Loucy (cell line): ENCODE measurements at regions not wholly inside any gene's neighbourhood (a gene's known extent, or its start where the extent isn't known, plus 50 kb on each side); places are given as distances from the start of the nearest gene placed in this dataset.
"Not testable (repeated sequence)": the region's sequence is repeated elsewhere in the genome, so short reads cannot be mapped to it uniquely, and the experiment has no call there.

Experiments used
- H2AFZ ChIP-seq: fragments of 200-600 bp; sonication (generic); 2 replicates; pipeline ENCODE4 v1.6.0; 2016; ENCODE audit warnings: antibody characterized with exemption, mild to moderate bottlenecking, low read length, moderate library complexity
- H3F3A ChIP-seq: fragments of 200-600 bp; 2 replicates; pipeline ENCODE4 v1.6.0; 2016; ENCODE audit warnings: antibody characterized with exemption, low read depth, mild to moderate bottlenecking
- H3K27me3 ChIP-seq: fragments of 200-600 bp; sonication (generic); 2 replicates; pipeline ENCODE4 v1.6.1; 2014; ENCODE audit warnings: low read length, mild to moderate bottlenecking; ENCODE audit not compliant: insufficient read depth, poor library complexity, severe bottlenecking
- H3K36me3 ChIP-seq: fragments of 200-600 bp; sonication (generic); 2 replicates; pipeline ENCODE4 v1.6.1; 2016; ENCODE audit warnings: low read length; ENCODE audit not compliant: insufficient read depth
- H3K4me1 ChIP-seq: fragments of 200-600 bp; sonication (generic); 2 replicates; pipeline ENCODE4 v1.5.1; 2014; ENCODE audit warnings: low read length, mild to moderate bottlenecking; ENCODE audit not compliant: insufficient read depth, poor library complexity, severe bottlenecking
- H3K4me2 ChIP-seq: fragments of 200-600 bp; sonication (generic); 2 replicates; pipeline ENCODE4 v1.6.0; 2014; ENCODE audit warnings: antibody characterized with exemption, low read length, low read depth, mild to moderate bottlenecking; ENCODE audit not compliant: poor library complexity, severe bottlenecking
- H3K4me3 ChIP-seq: fragments of 200-600 bp; sonication (generic); 2 replicates; pipeline ENCODE4 v1.5.1; 2014; ENCODE audit warnings: low read length, mild to moderate bottlenecking, mixed read lengths; ENCODE audit not compliant: poor library complexity, severe bottlenecking
- H3K79me2 ChIP-seq: fragments of 200-600 bp; sonication (generic); 2 replicates; pipeline ENCODE4 v1.6.1; 2014; ENCODE audit warnings: low read length; ENCODE audit not compliant: insufficient read depth
- H3K9ac ChIP-seq: fragments of 200-600 bp; sonication (generic); 2 replicates; pipeline ENCODE4 v1.6.0; 2014; ENCODE audit warnings: mild to moderate bottlenecking, low read depth, low read length, moderate library complexity; ENCODE audit not compliant: poor library complexity, severe bottlenecking
- H3K9me2 ChIP-seq: fragments of 200-600 bp; sonication (generic); replicated peaks from 2 replicates; pipeline ENCODE4 v1.6.1; 2016; ENCODE audit warnings: low read depth, low read length, mixed read lengths
- H3K9me3 ChIP-seq: fragments of 200-600 bp; sonication (generic); 2 replicates; pipeline ENCODE4 v1.6.1; 2014; ENCODE audit warnings: mild to moderate bottlenecking, antibody characterized with exemption, low read length, low read depth; ENCODE audit not compliant: insufficient read depth
- H4K20me1 ChIP-seq: fragments of 200-600 bp; sonication (generic); 2 replicates; pipeline ENCODE4 v1.6.0; 2014; ENCODE audit warnings: antibody characterized with exemption, low read length, mild to moderate bottlenecking; ENCODE audit not compliant: insufficient read depth, poor library complexity, severe bottlenecking
- CTCF ChIP-seq: fragments of 200-600 bp; sonication (generic); conservative IDR thresholded peaks from 2 replicates; pipeline ENCODE4 v1.5.1; 2014; ENCODE audit warnings: mild to moderate bottlenecking, antibody characterized with exemption, low read length
- EZH2phosphoT487 ChIP-seq: fragments of 200-600 bp; IDR thresholded peaks from 2 replicates; pipeline ENCODE4 v1.6.1; 2018; ENCODE audit warnings: antibody characterized with exemption, mild to moderate bottlenecking, moderate library complexity, borderline replicate concordance

DNA sequence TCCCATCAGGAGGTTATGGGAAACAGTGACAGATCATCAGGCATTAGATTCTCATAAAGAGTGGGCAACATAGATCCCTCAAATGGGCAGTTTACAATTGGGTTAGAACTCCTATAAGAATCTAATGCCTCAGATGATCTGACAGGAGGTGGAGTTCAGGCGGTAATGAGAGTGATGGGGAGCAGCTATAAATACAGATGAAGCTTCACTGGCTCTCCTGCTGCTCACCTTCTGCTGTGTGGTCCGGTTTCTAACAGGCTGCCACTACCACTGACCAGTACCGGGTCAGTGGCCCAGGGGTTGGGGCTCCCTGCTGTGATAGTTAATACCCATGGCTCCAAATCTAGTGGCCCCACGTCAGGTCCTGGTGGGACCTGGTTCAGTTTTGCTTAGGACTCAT lies 135.7 kb downstream of the OR2B2 start:
- H3K4me2 ChIP-seq, result no peak overlapping the region
- H3F3A ChIP-seq, result no peaks in the 10 kb centered on the region
- no peaks in the 10 kb centered on the region for H3K27me3 ChIP-seq
- peaks cover 5% of the 10 kb centered on the region for H3K4me1 ChIP-seq
- no peaks in the 10 kb centered on the region for H3K36me3 ChIP-seq
- H3K9me2 ChIP-seq, result no peaks in the 10 kb centered on the region
- no peak for TF ChIP-seq EZH2phosphoT487
- no peak for TF ChIP-seq CTCF
- H4K20me1 ChIP-seq, result no peaks in the 10 kb centered on the region
- no peak overlapping the region for H2AFZ ChIP-seq
- H3K79me2 ChIP-seq, result no peaks in the 10 kb centered on the region
- H3K4me3 ChIP-seq, result no peak overlapping the region
- H3K9me3 ChIP-seq, result no peaks in the 10 kb centered on the region
- H3K9ac ChIP-seq, result no peak overlapping the region

GRCh38 chr6:27775796-27776184 lies 136.4 kb downstream of the OR2B2 start:
- H3K4me1 ChIP-seq, result peaks cover 5% of the 10 kb centered on the region
- no peaks in the 10 kb centered on the region for H3K79me2 ChIP-seq
- no peak overlapping the region for H3K4me3 ChIP-seq
- no peak overlapping the region for H3K4me2 ChIP-seq
- no peaks in the 10 kb centered on the region for H3K27me3 ChIP-seq
- TF ChIP-seq EZH2phosphoT487, result no peak
- no peak for TF ChIP-seq CTCF
- no peak overlapping the region for H3K9ac ChIP-seq
- H3K9me2 ChIP-seq, result no peaks in the 10 kb centered on the region
- H3K9me3 ChIP-seq, result no peaks in the 10 kb centered on the region
- H3K36me3 ChIP-seq, result no peaks in the 10 kb centered on the region
- H3F3A ChIP-seq, result no peaks in the 10 kb centered on the region
- no peaks in the 10 kb centered on the region for H4K20me1 ChIP-seq
- no peak overlapping the region for H2AFZ ChIP-seq

DNA sequence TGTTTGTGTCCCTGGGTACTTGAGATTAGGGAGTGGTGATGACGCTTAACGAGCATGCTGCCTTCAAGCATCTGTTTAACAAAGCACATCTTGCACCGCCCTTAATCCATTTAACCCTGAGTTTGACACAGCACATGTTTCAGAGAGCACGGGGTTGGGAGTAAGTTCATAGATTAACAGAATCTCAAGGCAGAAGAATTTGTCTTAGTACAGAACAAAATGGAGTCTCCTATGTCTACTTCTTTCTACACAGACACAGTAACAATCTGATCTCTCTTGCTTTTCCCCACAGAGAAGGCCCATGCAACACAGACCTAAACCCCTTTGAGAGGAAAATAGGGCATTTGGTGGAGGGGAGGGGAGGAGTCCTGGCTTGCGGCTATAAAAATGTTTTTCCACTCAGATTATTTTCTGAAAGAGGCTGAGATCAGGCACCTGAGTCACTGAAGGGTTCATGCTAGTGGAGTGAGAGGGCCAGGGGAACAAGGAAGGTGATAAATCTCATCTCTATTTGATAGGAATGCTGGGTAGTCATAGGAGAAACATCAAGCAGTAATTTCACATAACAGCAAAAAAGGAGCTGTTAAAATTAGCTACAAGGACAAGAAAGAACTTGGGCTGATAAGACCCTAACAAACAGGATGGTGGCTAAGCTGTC lies 136.9 kb downstream of the OR2B2 start:
- H3K79me2 ChIP-seq, H3K36me3 ChIP-seq, H3K9ac ChIP-seq, H3K9me3 ChIP-seq, H3F3A ChIP-seq, H3K27me3 ChIP-seq, H3K4me1 ChIP-seq, H3K4me3 ChIP-seq, H2AFZ ChIP-seq, H4K20me1 ChIP-seq, H3K9me2 ChIP-seq, H3K4me2 ChIP-seq: not testable (repeated sequence)

GRCh38 chr6:27774264-27774600 lies 138.0 kb downstream of the OR2B2 start:
- H3K4me2 ChIP-seq, H3F3A ChIP-seq, H2AFZ ChIP-seq, H3K36me3 ChIP-seq, H3K4me1 ChIP-seq, H3K9me3 ChIP-seq, H3K27me3 ChIP-seq, H4K20me1 ChIP-seq, H3K9me2 ChIP-seq, H3K4me3 ChIP-seq, H3K9ac ChIP-seq, H3K79me2 ChIP-seq: not testable (repeated sequence)

GRCh38 chr6:27773542-27774263 lies 138.5 kb downstream of the OR2B2 start:
- not testable (repeated sequence) for H3K9me3 ChIP-seq, H3K9ac ChIP-seq, H2AFZ ChIP-seq, H4K20me1 ChIP-seq, H3F3A ChIP-seq, H3K4me2 ChIP-seq, H3K79me2 ChIP-seq, H3K36me3 ChIP-seq, H3K27me3 ChIP-seq, H3K4me3 ChIP-seq, H3K9me2 ChIP-seq, H3K4me1 ChIP-seq
